ENCODE measurements at regions not wholly inside any gene's neighbourhood (a gene's known extent, or its start where the extent isn't known, plus 50 kb on each side); places are given as distances from the start of the nearest gene placed in this dataset.

DNA sequence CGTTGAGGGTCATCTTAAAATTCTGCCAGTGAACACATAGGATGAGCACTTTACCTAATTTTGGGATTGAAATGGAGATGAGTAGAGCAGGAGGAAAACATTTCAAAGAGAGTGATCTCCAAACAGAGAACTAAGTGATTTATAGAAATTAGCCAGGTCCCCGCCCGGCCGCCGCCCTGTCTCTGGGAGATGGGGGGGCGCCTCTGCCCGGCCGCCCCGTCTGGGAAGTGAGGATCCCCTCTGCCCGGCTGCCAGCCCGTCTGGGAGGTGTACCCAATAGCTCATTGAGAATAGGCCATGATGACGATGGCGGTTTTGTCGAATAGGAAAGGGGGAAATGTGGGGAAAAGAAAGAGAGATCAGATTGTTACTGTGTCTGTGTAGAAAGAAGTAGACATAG lies 276.7 kb upstream of the C11orf87 start:
- H3K27me3 ChIP-seq (ENCODE audit: control insufficient read depth in 3 of 3, insufficient read depth in 3 of 3, low read length in 3 of 3): no peaks in the 10 kb centered on the region
- no peaks in the 10 kb centered on the region for H3K4me1 ChIP-seq (ENCODE audit: control insufficient read depth in 3 of 3, insufficient read depth in 3 of 3, low read length in 3 of 3)
- no peak overlapping the region for H3K9ac ChIP-seq (ENCODE audit: low read depth in 1 of 3, low read length in 3 of 3)
- no peaks in the 10 kb centered on the region for H3K9me3 ChIP-seq (ENCODE audit: control insufficient read depth in 3 of 3, low read length in 3 of 3)
- H3K27ac ChIP-seq (ENCODE audit: low read depth, low read length): no peak overlapping the region
- no peaks in the 10 kb centered on the region for H3K36me3 ChIP-seq (ENCODE audit: control insufficient read depth in 3 of 3, insufficient read depth in 3 of 3, low read length in 3 of 3)
- H3K4me3 ChIP-seq (ENCODE audit: low read length in 3 of 3): no peak overlapping the region

DNA sequence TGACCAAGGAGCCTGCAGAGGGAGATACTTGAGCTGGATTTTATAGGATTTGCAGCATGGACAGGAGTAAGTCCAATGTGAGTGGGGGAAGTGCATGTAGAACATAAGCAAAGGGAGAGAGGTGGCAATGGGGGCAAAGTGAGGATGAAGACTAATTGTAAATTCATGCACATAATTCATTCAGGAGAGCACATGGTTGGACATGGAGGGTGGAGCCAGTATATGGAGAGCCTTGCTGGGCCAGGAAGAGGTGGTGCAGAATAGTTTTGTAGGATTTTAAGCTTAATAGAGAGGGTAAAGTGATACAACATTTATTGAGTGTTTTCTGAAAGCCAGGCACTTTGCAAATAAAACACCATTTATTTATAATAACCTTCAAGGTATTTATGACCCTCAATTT lies 274.3 kb upstream of the C11orf87 start:
- no peaks in the 10 kb centered on the region for H3K27me3 ChIP-seq (ENCODE audit: control insufficient read depth in 3 of 3, insufficient read depth in 3 of 3, low read length in 3 of 3)
- no peaks in the 10 kb centered on the region for H3K36me3 ChIP-seq (ENCODE audit: control insufficient read depth in 3 of 3, insufficient read depth in 3 of 3, low read length in 3 of 3)
- no peaks in the 10 kb centered on the region for H3K9me3 ChIP-seq (ENCODE audit: control insufficient read depth in 3 of 3, low read length in 3 of 3)
- H3K4me3 ChIP-seq (ENCODE audit: low read length in 3 of 3): no peak overlapping the region
- H3K4me1 ChIP-seq (ENCODE audit: control insufficient read depth in 3 of 3, insufficient read depth in 3 of 3, low read length in 3 of 3): no peaks in the 10 kb centered on the region
- H3K27ac ChIP-seq (ENCODE audit: low read depth, low read length): no peak overlapping the region
- H3K9ac ChIP-seq (ENCODE audit: low read depth in 1 of 3, low read length in 3 of 3): no peak overlapping the region

DNA sequence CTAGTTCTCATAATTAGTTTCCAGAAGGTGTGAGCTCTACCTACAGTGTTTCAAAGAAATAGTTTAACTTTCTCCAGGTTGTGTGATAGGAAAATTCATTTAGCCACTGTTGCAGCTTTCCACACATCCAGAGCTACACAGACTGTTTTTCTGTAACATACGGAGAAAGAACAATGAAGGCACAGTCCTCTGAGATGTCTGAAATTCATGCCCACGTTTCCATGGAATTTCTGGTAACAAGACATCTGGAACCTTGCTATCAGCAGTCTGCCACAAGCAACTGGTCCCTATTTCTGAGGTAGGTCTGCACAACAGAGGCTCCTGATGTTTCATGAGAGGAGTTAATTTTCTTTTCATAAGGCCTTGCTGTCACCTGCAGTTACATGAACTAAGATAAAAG lies 273.3 kb upstream of the C11orf87 start:
- Histone ChIP-seq H3K36me3 (ENCODE audit: control insufficient read depth in 3 of 3, insufficient read depth in 3 of 3, low read length in 3 of 3) (no peaks in the 10 kb centered on the region), H3K27ac (ENCODE audit: low read depth, low read length) (no peak overlapping the region), H3K9me3 (ENCODE audit: control insufficient read depth in 3 of 3, low read length in 3 of 3) (no peaks in the 10 kb centered on the region), H3K4me1 (ENCODE audit: control insufficient read depth in 3 of 3, insufficient read depth in 3 of 3, low read length in 3 of 3) (no peaks in the 10 kb centered on the region), H3K27me3 (ENCODE audit: control insufficient read depth in 3 of 3, insufficient read depth in 3 of 3, low read length in 3 of 3) (no peaks in the 10 kb centered on the region), H3K4me3 (ENCODE audit: low read length in 3 of 3) (no peak overlapping the region), H3K9ac (ENCODE audit: low read depth in 1 of 3, low read length in 3 of 3) (no peak overlapping the region)

DNA sequence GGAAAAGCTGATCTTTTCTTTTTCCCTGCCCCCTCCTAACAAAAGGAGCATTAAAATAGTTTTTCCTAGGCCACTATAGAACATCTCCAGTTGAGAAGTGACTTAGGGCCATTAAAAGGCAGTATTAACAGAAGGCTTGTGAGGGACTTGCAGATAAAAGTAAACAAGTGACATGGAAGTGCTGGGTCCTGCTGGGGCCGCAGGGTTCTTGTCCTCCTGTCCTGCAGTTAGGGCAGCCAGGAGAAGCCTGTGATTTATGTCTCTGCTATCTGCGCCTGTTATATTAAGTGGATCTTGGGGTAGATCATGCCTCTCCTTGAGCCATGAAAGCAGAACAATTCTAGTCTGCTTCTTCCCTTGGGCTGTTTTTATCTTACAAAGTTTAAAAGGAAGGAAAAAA lies 271.4 kb upstream of the C11orf87 start:
- no peak overlapping the region for H3K4me3 ChIP-seq (ENCODE audit: low read length in 3 of 3)
- H3K36me3 ChIP-seq (ENCODE audit: control insufficient read depth in 3 of 3, insufficient read depth in 3 of 3, low read length in 3 of 3): no peaks in the 10 kb centered on the region
- H3K4me1 ChIP-seq (ENCODE audit: control insufficient read depth in 3 of 3, insufficient read depth in 3 of 3, low read length in 3 of 3): no peaks in the 10 kb centered on the region
- H3K27me3 ChIP-seq (ENCODE audit: control insufficient read depth in 3 of 3, insufficient read depth in 3 of 3, low read length in 3 of 3): no peaks in the 10 kb centered on the region
- H3K27ac ChIP-seq (ENCODE audit: low read depth, low read length): no peak overlapping the region
- H3K9me3 ChIP-seq (ENCODE audit: control insufficient read depth in 3 of 3, low read length in 3 of 3): no peaks in the 10 kb centered on the region
- no peak overlapping the region for H3K9ac ChIP-seq (ENCODE audit: low read depth in 1 of 3, low read length in 3 of 3)

DNA sequence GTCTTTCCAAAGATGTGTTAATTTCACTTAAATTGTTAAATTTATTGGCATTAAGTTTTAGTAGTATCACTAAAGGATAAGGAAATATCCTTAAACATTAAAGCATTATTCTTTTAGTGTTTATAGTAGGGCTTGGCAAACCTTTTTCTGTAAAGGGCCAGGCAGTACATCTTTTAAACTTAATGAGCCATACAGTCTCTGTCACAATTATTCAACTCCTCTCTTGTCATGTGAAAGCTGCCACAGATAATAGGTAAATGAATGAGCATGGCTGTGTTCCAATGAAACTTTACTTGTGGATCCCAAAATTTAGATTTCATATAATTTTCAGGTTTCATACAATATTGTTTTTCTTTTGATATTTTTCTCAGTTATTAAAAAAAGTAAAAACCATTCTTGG lies 268.2 kb upstream of the C11orf87 start:
- Histone ChIP-seq H3K9ac (ENCODE audit: low read depth in 1 of 3, low read length in 3 of 3) (no peak overlapping the region), H3K36me3 (ENCODE audit: control insufficient read depth in 3 of 3, insufficient read depth in 3 of 3, low read length in 3 of 3) (no peaks in the 10 kb centered on the region), H3K4me3 (ENCODE audit: low read length in 3 of 3) (no peak overlapping the region), H3K9me3 (ENCODE audit: control insufficient read depth in 3 of 3, low read length in 3 of 3) (no peaks in the 10 kb centered on the region), H3K27me3 (ENCODE audit: control insufficient read depth in 3 of 3, insufficient read depth in 3 of 3, low read length in 3 of 3) (no peaks in the 10 kb centered on the region), H3K27ac (ENCODE audit: low read depth, low read length) (no peak overlapping the region), H3K4me1 (ENCODE audit: control insufficient read depth in 3 of 3, insufficient read depth in 3 of 3, low read length in 3 of 3) (no peaks in the 10 kb centered on the region)

DNA sequence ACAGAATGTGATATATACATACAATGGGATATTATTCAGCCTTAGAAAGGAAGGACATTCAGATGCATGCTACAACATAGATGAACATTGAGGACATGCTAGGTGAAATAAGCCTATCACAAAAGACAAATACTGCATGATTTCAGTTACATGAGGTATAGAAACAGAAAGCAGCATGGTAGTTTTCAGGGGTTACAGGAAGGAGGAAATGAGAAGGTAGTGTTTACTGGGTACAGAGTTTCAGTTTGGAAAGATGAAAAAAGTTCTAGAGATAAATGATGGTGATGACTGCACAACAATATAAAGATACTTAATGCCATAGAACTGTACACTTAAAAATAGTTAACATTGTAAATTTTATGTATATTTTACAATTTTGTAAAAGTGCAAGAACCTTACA lies 266.7 kb upstream of the C11orf87 start:
- no peak overlapping the region for H3K27ac ChIP-seq (ENCODE audit: low read depth, low read length)
- H3K9ac ChIP-seq (ENCODE audit: low read depth in 1 of 3, low read length in 3 of 3): no peak overlapping the region
- no peak overlapping the region for H3K4me3 ChIP-seq (ENCODE audit: low read length in 3 of 3)
- H3K4me1 ChIP-seq (ENCODE audit: control insufficient read depth in 3 of 3, insufficient read depth in 3 of 3, low read length in 3 of 3): no peaks in the 10 kb centered on the region
- no peaks in the 10 kb centered on the region for H3K27me3 ChIP-seq (ENCODE audit: control insufficient read depth in 3 of 3, insufficient read depth in 3 of 3, low read length in 3 of 3)
- H3K9me3 ChIP-seq (ENCODE audit: control insufficient read depth in 3 of 3, low read length in 3 of 3): no peaks in the 10 kb centered on the region
- no peaks in the 10 kb centered on the region for H3K36me3 ChIP-seq (ENCODE audit: control insufficient read depth in 3 of 3, insufficient read depth in 3 of 3, low read length in 3 of 3)

DNA sequence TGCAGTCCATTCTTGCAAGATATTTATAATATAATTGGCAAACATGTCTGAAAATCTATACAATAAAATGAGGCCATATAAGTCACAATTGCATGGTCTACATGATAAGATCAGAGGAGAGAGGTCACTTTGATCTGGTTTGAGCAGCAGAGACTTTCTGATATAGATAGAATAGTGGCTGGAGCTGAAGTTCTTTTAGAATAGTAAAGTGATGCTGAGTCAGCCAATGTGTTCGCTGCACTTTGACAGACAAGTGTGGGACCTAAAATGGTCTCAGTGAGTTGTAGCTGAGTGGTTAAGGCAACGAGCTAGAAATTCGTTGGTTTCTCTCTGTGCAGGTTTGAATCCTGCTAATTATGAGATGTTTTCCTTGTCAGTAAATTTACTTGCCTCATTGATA lies 257.0 kb upstream of the C11orf87 start:
- H3K27ac ChIP-seq (ENCODE audit: low read depth, low read length): no peak overlapping the region
- no peak overlapping the region for H3K9ac ChIP-seq (ENCODE audit: low read depth in 1 of 3, low read length in 3 of 3)
- no peaks in the 10 kb centered on the region for H3K4me1 ChIP-seq (ENCODE audit: control insufficient read depth in 3 of 3, insufficient read depth in 3 of 3, low read length in 3 of 3)
- no peaks in the 10 kb centered on the region for H3K9me3 ChIP-seq (ENCODE audit: control insufficient read depth in 3 of 3, low read length in 3 of 3)
- H3K4me3 ChIP-seq (ENCODE audit: low read length in 3 of 3): no peak overlapping the region
- H3K27me3 ChIP-seq (ENCODE audit: control insufficient read depth in 3 of 3, insufficient read depth in 3 of 3, low read length in 3 of 3): no peaks in the 10 kb centered on the region
- no peaks in the 10 kb centered on the region for H3K36me3 ChIP-seq (ENCODE audit: control insufficient read depth in 3 of 3, insufficient read depth in 3 of 3, low read length in 3 of 3)

DNA sequence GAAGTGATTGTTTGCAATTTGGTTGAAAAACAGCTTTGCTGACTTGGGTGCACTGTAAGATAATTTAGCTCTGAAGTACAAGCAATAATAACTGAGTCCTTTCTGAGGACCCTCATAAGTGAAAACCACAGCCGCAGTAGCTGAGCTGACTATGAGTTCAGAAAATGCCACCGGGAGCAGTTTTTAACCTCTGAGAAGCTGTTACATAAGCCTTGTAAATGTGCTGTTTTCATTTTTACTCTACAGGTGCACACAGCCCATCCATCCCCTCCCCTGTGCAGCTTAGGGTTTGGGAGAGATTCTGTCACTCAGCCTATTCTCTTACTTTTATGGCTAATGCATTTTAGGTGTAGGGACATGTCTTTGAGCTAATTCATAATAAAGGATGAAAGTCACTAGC lies 255.5 kb upstream of the C11orf87 start:
- H3K27me3 ChIP-seq (ENCODE audit: control insufficient read depth in 3 of 3, insufficient read depth in 3 of 3, low read length in 3 of 3): no peaks in the 10 kb centered on the region
- no peaks in the 10 kb centered on the region for H3K4me1 ChIP-seq (ENCODE audit: control insufficient read depth in 3 of 3, insufficient read depth in 3 of 3, low read length in 3 of 3)
- no peaks in the 10 kb centered on the region for H3K36me3 ChIP-seq (ENCODE audit: control insufficient read depth in 3 of 3, insufficient read depth in 3 of 3, low read length in 3 of 3)
- H3K4me3 ChIP-seq (ENCODE audit: low read length in 3 of 3): no peak overlapping the region
- no peaks in the 10 kb centered on the region for H3K9me3 ChIP-seq (ENCODE audit: control insufficient read depth in 3 of 3, low read length in 3 of 3)
- no peak overlapping the region for H3K27ac ChIP-seq (ENCODE audit: low read depth, low read length)
- H3K9ac ChIP-seq (ENCODE audit: low read depth in 1 of 3, low read length in 3 of 3): no peak overlapping the region

DNA sequence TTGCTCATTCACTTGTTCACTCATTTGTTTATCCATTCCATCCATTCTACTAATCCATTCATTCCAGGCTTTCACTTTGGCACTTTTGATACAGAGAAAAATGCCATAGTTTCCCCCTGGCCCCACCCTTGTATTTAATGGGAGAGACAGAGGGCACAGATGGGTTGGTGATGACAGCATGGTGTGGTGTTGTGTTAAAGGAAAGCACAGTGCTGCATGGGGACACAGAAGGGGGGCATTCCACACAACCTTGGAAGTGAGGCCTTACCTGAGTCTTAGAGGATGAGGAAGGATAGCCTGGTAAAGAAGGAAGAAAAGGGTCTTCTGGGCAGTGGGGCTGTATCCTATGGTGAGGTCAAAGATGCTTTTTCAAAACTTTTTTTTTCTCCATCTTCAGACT lies 248.5 kb upstream of the C11orf87 start:
- no peak overlapping the region for H3K27ac ChIP-seq (ENCODE audit: low read depth, low read length)
- no peaks in the 10 kb centered on the region for H3K27me3 ChIP-seq (ENCODE audit: control insufficient read depth in 3 of 3, insufficient read depth in 3 of 3, low read length in 3 of 3)
- H3K4me3 ChIP-seq (ENCODE audit: low read length in 3 of 3): no peak overlapping the region
- H3K4me1 ChIP-seq (ENCODE audit: control insufficient read depth in 3 of 3, insufficient read depth in 3 of 3, low read length in 3 of 3): no peaks in the 10 kb centered on the region
- H3K9ac ChIP-seq (ENCODE audit: low read depth in 1 of 3, low read length in 3 of 3): no peak overlapping the region
- no peaks in the 10 kb centered on the region for H3K36me3 ChIP-seq (ENCODE audit: control insufficient read depth in 3 of 3, insufficient read depth in 3 of 3, low read length in 3 of 3)
- H3K9me3 ChIP-seq (ENCODE audit: control insufficient read depth in 3 of 3, low read length in 3 of 3): no peaks in the 10 kb centered on the region

DNA sequence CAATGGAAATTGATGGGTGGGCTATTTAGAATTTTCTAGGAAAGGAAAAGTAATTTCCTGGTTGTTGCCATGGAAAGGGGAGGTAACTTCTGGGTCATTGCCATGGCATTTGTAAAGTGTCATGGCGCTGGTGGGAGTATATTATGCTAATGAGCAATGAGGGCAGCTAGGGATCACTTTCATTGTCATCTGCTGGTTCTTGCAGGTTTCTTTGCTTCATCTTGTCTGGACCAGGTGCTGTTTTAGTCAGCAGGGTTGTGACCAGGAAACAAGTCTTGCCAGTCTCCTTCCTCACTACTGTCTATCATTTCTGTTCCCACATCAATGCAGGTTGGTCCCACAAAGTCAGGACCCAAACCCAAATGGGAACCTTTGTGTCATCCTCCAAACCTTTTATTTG lies 237.6 kb upstream of the C11orf87 start:
- Histone ChIP-seq H3K4me1 (ENCODE audit: control insufficient read depth in 3 of 3, insufficient read depth in 3 of 3, low read length in 3 of 3) (no peaks in the 10 kb centered on the region), H3K27ac (ENCODE audit: low read depth, low read length) (no peak overlapping the region), H3K27me3 (ENCODE audit: control insufficient read depth in 3 of 3, insufficient read depth in 3 of 3, low read length in 3 of 3) (no peaks in the 10 kb centered on the region), H3K9me3 (ENCODE audit: control insufficient read depth in 3 of 3, low read length in 3 of 3) (no peaks in the 10 kb centered on the region), H3K36me3 (ENCODE audit: control insufficient read depth in 3 of 3, insufficient read depth in 3 of 3, low read length in 3 of 3) (no peaks in the 10 kb centered on the region), H3K9ac (ENCODE audit: low read depth in 1 of 3, low read length in 3 of 3) (no peak overlapping the region), H3K4me3 (ENCODE audit: low read length in 3 of 3) (no peak overlapping the region)

DNA sequence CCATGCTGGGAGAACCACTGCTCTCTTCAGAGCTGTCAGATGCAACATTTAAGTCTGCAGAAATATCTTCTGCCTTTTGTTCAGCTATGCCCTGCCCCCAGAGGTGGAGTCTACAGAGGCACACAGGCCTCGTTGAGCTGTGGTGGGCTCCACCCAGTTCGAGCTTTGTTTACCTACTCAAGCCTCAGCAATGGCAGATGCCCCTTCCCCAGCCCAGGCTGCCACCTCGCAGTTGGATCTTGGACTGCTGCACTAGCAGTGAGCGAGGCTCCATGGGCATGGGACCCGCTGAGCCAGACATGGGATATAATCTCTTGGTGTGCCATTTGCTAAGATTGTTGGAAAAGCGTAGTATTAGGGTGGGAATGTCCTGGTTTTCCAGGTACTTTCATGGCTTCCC lies 229.1 kb upstream of the C11orf87 start:
- H3K4me1 ChIP-seq (ENCODE audit: control insufficient read depth in 3 of 3, insufficient read depth in 3 of 3, low read length in 3 of 3): no peaks in the 10 kb centered on the region
- H3K4me3 ChIP-seq (ENCODE audit: low read length in 3 of 3): no peak overlapping the region
- no peaks in the 10 kb centered on the region for H3K36me3 ChIP-seq (ENCODE audit: control insufficient read depth in 3 of 3, insufficient read depth in 3 of 3, low read length in 3 of 3)
- no peak overlapping the region for H3K27ac ChIP-seq (ENCODE audit: low read depth, low read length)
- H3K27me3 ChIP-seq (ENCODE audit: control insufficient read depth in 3 of 3, insufficient read depth in 3 of 3, low read length in 3 of 3): no peaks in the 10 kb centered on the region
- no peak overlapping the region for H3K9ac ChIP-seq (ENCODE audit: low read depth in 1 of 3, low read length in 3 of 3)
- no peaks in the 10 kb centered on the region for H3K9me3 ChIP-seq (ENCODE audit: control insufficient read depth in 3 of 3, low read length in 3 of 3)
